RWPE1 (cell line): ENCODE measurements at regions not wholly inside any gene's neighbourhood (a gene's known extent, or its start where the extent isn't known, plus 50 kb on each side); places are given as distances from the start of the nearest gene placed in this dataset.

Experiments
- CTCF ChIA-PET: fragments of 350-600 bp; sonication (Branson Sonifier 250); formaldehyde crosslinking; extraction: SDS; loops from one replicate; lab custom pipeline; 2021; lab: Yijun Ruan, JAX
- POLR2A ChIA-PET: fragments of 400-600 bp; formaldehyde crosslinking; extraction: SDS; loops from one replicate; lab custom pipeline; 2020; ENCODE audit warnings: antibody characterized with exemption; ENCODE audit not compliant: low non-redundant PET; lab: Yijun Ruan, JAX
- DNase-seq: peaks from one replicate; pipeline ENCODE4 v3.0.0; 2012; ENCODE audit warnings: low spot score
- H3K27ac ChIP-seq: fragments of 450-650 bp; 2 replicates; pipeline ENCODE4 v1.5.1; 2017
- TF ChIP-seq, protein P1 (sequence below): fragments of 450-650 bp; conservative IDR thresholded peaks from 2 replicates; pipeline ENCODE4 v1.5.1; 2017; ENCODE audit warnings: low read depth, mild to moderate bottlenecking

DNA sequence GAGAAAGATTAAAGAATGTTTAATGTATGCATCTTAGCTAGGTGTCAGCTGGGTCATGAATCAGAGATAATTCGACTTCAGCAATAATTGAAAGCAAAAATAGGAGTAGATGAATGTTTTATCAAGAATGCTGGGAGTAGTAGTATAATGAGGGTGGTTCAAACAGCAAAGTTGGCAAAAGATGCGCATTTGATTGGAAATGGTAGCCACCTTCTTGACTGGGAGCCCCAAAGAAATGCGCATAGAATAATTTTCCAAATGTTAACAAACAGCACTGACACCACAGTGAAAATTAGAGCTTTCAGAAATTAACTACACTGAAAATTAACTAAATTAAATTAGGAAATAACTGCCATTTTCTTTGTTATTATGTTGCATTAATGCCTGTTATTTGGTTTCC is 195.8 kb downstream of the TUSC7 start:
- DNase-seq: no peak
- ChIA-PET CTCF (interaction anchor here (0.7 kb wide), 2 partner anchors 16 to 20 kb away, joined by 4 read pairs; no protein-coding TSS in a partner anchor), POLR2A (no interaction called here)
- H3K27ac ChIP-seq: no peak overlapping the region
- TF ChIP-seq, protein P1, sequence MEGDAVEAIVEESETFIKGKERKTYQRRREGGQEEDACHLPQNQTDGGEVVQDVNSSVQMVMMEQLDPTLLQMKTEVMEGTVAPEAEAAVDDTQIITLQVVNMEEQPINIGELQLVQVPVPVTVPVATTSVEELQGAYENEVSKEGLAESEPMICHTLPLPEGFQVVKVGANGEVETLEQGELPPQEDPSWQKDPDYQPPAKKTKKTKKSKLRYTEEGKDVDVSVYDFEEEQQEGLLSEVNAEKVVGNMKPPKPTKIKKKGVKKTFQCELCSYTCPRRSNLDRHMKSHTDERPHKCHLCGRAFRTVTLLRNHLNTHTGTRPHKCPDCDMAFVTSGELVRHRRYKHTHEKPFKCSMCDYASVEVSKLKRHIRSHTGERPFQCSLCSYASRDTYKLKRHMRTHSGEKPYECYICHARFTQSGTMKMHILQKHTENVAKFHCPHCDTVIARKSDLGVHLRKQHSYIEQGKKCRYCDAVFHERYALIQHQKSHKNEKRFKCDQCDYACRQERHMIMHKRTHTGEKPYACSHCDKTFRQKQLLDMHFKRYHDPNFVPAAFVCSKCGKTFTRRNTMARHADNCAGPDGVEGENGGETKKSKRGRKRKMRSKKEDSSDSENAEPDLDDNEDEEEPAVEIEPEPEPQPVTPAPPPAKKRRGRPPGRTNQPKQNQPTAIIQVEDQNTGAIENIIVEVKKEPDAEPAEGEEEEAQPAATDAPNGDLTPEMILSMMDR: no peak

DNA sequence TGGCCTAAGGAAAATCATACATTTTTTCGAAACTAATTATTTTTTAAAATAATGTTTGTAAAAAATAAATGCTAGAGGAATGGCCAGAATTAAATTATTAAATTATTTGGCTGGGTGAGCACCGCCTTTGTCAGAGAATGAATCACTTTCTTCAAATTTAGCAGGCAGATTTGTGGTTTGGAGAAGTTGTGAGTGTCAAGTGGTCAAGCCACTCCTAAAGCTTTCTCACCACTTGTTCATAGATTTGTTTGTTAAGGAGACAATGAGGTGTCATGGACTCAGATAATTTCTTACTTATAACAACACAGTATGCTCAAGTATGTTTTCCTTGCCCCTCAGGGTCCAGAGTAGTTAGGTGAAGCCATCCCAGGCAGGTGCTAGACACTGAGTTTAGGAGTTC is 196.2 kb downstream of the TUSC7 start:
- ChIA-PET POLR2A (no interaction called here), CTCF (interaction anchor here (0.7 kb wide), 1 partner anchor 16 kb away, joined by 4 read pairs; no protein-coding TSS in a partner anchor)
- no peak overlapping the region for H3K27ac ChIP-seq
- no peak for DNase-seq
- TF ChIP-seq, protein P1: no peak

GRCh38 chr3:116912116-116912515 is 202.5 kb downstream of the TUSC7 start:
- no peak overlapping the region for H3K27ac ChIP-seq
- TF ChIP-seq, protein P1: no peak
- no peak for DNase-seq
- POLR2A ChIA-PET: no interaction called here
- CTCF ChIA-PET: interaction anchor here (0.6 to 0.7 kb wide), 2 partner anchors 186 to 1126 kb away, joined by 3 to 7 read pairs; no protein-coding TSS in a partner anchor

DNA sequence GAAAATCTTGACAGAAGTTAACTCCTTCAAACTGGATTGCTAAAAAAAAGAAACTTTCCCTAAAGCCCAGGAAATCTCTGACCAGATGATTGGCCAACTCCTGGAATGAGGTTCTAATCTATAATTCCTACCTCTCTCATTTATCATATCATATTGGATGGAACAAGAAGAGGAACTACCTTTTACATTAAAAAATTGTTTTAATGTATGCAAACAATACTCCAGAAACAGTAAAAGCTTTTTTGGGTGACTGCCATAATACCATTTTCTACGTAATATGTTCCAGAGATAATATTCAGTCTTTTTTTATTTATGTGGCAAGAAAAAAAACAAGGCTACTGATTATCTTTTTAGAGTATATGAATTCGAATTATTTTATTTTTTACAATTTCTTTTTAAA is 204.4 kb downstream of the TUSC7 start:
- TF ChIP-seq, protein P1: no peak
- DNase-seq: no peak
- ChIA-PET POLR2A (no interaction called here), CTCF (no interaction called here)
- no peak overlapping the region for H3K27ac ChIP-seq

DNA sequence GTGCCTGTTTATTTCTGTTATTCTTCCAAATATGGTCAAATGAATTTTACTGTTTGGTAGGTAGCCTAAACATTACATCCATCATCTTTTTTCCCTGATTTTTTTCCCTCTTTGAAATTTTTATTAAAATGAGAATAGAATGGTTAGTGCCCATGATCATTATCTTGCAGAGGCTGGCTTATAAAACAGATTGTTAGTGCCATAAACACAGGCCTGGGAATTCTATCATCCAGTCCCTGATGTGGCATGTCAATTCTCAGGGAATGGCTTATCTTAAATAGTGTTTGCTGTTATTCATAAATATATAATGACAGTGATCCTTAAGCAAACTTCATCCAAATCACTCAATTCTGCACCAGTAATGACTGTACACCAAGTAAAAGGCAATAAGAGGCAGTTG is 207.3 kb downstream of the TUSC7 start:
- H3K27ac ChIP-seq: no peak overlapping the region
- CTCF ChIA-PET: no interaction called here
- no peak for DNase-seq
- TF ChIP-seq, protein P1: no peak
- POLR2A ChIA-PET: no interaction called here

- ChIA-PET CTCF (interaction anchor here (0.6 kb wide), 1 partner anchor 16 kb away, joined by 4 read pairs; no protein-coding TSS in a partner anchor), POLR2A (no interaction called here)
- no peak overlapping the region for H3K27ac ChIP-seq
- no peak for DNase-seq
- TF ChIP-seq, protein P1: no peak
These were observed 211.4 kb downstream of the TUSC7 start for GRCh38 chr3:116920826-116921610.
